NCI-H146 treated with DMSO at 0.1 percent for 48 hours (cell line): ENCODE measurements at regions not wholly inside any gene's neighbourhood (a gene's known extent, or its start where the extent isn't known, plus 50 kb on each side); places are given as distances from the start of the nearest gene placed in this dataset.
"Not testable (repeated sequence)": the region's sequence is repeated elsewhere in the genome, so short reads cannot be mapped to it uniquely, and the experiment has no call there.

Experiments used
- DNase-seq: peaks from one replicate; lab custom pipeline; 2025; ENCODE audit not compliant: unreplicated experiment; lab: John Stamatoyannopoulos, UW

- DNase-seq: no peak
These were observed 272.6 kb upstream of the NPSR1 start for GRCh38 chr7:34385384-34385783.

GRCh38 chr7:34389332-34390078 lies 268.5 kb upstream of the NPSR1 start:
- DNase-seq: no peak

- DNase-seq: no peak
These were observed 267.9 kb upstream of the NPSR1 start for GRCh38 chr7:34390103-34390502.

DNA sequence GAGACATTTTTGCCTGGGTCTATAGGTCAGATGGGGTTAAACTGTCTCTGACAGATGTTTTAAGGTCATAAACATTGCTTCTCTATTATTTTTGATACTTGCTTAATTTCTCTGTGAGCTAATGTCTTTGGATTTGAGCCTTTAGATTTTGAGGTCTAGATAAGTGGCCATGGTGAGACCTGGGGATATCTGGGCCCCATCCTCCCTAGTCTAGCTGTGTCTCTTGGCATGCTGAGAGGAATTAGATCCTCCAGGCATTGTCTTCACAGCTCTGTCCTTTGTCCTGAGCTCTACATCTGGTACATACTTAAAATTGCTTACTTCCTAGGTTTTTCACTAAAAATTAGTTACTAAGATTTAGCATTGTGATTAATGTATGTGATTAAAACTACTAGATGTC lies 265.0 kb upstream of the NPSR1 start:
- DNase-seq: no peak

GRCh38 chr7:34396437-34397064 lies 261.5 kb upstream of the NPSR1 start:
- no peak for DNase-seq

GRCh38 chr7:34401776-34402175 lies 256.2 kb upstream of the NPSR1 start:
- no peak for DNase-seq

GRCh38 chr7:34406848-34407530 lies 251.0 kb upstream of the NPSR1 start:
- DNase-seq: no peak

GRCh38 chr7:34407586-34407985 lies 250.4 kb upstream of the NPSR1 start:
- no peak for DNase-seq

- DNase-seq: no peak
These were observed 240.2 kb upstream of the NPSR1 start for GRCh38 chr7:34417781-34418180.

GRCh38 chr7:34421526-34421925 lies 236.5 kb upstream of the NPSR1 start:
- DNase-seq: no peak

- no peak for DNase-seq
These were observed 232.8 kb upstream of the NPSR1 start for GRCh38 chr7:34425194-34425593.

DNA sequence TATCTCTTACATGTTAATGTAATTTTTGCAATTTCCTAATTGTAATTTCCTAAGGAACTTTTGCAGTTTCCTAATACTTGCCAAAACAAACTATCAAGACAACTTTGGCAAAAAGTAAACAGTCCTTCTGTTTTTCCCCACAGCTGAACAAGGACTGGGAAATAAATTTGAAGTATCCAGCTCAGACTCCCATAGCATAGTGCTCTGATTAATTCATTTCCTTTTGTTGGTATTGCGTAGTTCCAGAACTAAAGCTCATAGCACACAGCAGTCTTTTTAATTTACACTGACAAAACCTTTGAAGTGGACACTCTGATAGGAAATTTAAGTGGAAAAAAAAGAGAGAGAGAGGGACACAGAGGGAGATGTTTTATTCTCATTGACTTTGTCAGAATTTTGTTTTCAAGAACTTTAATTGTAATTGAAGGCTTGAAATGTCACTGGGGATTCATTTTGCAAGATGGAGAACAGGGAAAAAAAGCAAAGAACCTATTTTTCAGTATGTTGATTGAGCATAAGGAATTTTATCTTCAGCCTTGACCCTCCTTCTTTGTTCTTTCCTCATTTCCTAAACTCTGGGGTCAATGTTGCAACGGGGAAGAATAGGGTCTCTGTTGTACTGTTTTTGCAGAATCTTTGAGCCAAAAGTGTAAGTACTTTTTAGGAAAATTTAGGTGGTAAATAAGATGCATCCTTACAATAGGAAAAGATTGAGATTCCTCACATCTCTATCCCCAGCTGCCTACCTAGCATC lies 232.2 kb upstream of the NPSR1 start:
- no peak for DNase-seq

GRCh38 chr7:34430456-34430855 lies 227.6 kb upstream of the NPSR1 start:
- no peak for DNase-seq

DNA sequence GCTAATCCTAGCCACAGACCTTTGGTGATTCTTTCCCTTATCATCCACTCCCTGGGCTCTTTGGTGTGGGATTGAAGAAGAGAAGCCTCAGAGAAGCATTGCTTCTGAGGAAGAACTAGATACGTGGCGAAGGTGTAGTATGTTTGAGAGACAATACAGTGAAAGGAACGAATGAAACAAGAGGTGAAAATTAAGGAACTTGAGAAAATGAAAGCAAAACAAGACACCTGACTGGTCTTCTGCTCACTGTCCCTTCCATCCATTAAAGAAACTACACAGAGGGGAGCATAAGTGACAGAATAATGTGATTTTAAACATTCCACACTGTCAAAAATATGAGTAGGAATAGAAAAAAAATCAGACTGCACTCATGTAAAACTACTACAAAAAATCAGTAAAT lies 219.6 kb upstream of the NPSR1 start:
- no peak for DNase-seq

GRCh38 chr7:34445653-34446052 lies 212.4 kb upstream of the NPSR1 start:
- DNase-seq: no peak

GRCh38 chr7:34448531-34448930 lies 209.5 kb upstream of the NPSR1 start:
- DNase-seq: not testable (repeated sequence)

DNA sequence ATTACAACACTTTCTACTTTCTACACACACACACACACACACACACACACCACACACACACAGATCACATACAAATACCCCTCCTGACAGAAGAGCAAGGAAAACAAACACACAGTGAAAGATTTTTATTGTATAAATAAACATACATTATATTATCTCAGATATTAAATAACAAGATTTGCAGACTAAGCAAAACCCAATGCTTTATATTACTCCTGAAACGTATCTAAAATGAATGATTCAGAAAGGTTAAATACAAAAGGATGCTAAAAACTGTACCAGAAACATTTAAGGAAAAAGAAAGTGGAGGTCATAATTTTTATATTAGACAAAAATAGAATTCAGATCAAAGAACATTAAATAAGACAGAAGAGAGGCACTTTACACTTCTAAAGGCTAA lies 208.3 kb upstream of the NPSR1 start:
- no peak for DNase-seq

GRCh38 chr7:34451183-34451582 lies 206.8 kb upstream of the NPSR1 start:
- DNase-seq: no peak

- no peak for DNase-seq
These were observed 206.1 kb upstream of the NPSR1 start for GRCh38 chr7:34451923-34452322.

- no peak for DNase-seq
These were observed 205.7 kb upstream of the NPSR1 start for GRCh38 chr7:34452363-34452762.

DNA sequence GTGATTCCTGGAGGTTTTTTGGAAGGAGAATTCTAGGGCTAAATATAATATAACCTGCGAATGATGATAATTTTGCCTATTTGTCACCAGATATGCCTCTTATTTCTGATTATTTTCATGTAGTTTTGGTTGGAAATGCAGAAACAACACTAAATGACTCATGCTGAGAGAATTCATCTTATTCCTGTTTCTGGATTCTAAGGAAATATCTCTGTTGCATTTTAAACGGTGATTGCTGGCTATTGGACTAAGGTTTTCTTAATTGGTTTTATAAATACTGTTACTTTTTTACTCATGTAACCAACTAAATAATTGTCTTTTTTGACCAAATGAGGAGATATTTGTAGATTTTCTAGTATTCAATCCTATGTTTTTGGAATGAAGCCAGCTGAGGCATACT lies 204.9 kb upstream of the NPSR1 start:
- no peak for DNase-seq

- no peak for DNase-seq
These were observed 203.6 kb upstream of the NPSR1 start for GRCh38 chr7:34454381-34454780.
